GM13977 (cell line): ENCODE measurements at regions not wholly inside any gene's neighbourhood (a gene's known extent, or its start where the extent isn't known, plus 50 kb on each side); places are given as distances from the start of the nearest gene placed in this dataset.

Experiments
- DNase-seq: peaks from one replicate; pipeline ENCODE4 v3.0.0; 2012; ENCODE audit warnings: low spot score
- CTCF ChIP-seq: IDR thresholded peaks from 2 replicates; pipeline ENCODE4 v1.5.1; 2012; ENCODE audit warnings: mild to moderate bottlenecking, control low read depth; ENCODE audit not compliant: insufficient read depth; ENCODE audit errors: extremely low read depth, missing control alignments
- in situ Hi-C: fragments of 300-500 bp; cut with MboI; formaldehyde crosslinking; loops from one replicate; pipeline ENCODE4 v1.12.0; 2022; ENCODE audit warnings: low sequenced_read_pairs, low pct_unique_long_range_greater_than_20kb, mixed read lengths, inconsistent platforms; ENCODE audit not compliant: unreplicated experiment

GRCh38 chr11:96963375-96963774 is 573.6 kb downstream of the JRKL start:
- no peak for TF ChIP-seq CTCF
- in situ Hi-C loops = no loop called here
- no peak for DNase-seq

GRCh38 chr11:96964661-96965060 is 574.8 kb downstream of the JRKL start:
- TF ChIP-seq CTCF = no peak
- no peak for DNase-seq
- in situ Hi-C loops = no loop called here

GRCh38 chr11:96967616-96968015 is 577.8 kb downstream of the JRKL start:
- in situ Hi-C loops = no loop called here
- DNase-seq = no peak
- TF ChIP-seq CTCF = no peak

GRCh38 chr11:96969251-96969650 is 579.4 kb downstream of the JRKL start:
- in situ Hi-C loops = no loop called here
- DNase-seq = no peak
- TF ChIP-seq CTCF = no peak

- no peak for TF ChIP-seq CTCF
- DNase-seq = no peak
- in situ Hi-C loops = no loop called here
These were observed 588.9 kb downstream of the JRKL start for GRCh38 chr11:96978751-96979150.

GRCh38 chr11:96986516-96986915 is 596.7 kb downstream of the JRKL start:
- no peak for TF ChIP-seq CTCF
- in situ Hi-C loops = no loop called here
- DNase-seq = no peak

GRCh38 chr11:96990914-96991313 is 601.1 kb downstream of the JRKL start:
- in situ Hi-C loops = no loop called here
- no peak for DNase-seq
- no peak for TF ChIP-seq CTCF
